ENCODE measurements at regions not wholly inside any gene's neighbourhood (a gene's known extent, or its start where the extent isn't known, plus 50 kb on each side); places are given as distances from the start of the nearest gene placed in this dataset.

- TF ChIP-seq, protein P1, sequence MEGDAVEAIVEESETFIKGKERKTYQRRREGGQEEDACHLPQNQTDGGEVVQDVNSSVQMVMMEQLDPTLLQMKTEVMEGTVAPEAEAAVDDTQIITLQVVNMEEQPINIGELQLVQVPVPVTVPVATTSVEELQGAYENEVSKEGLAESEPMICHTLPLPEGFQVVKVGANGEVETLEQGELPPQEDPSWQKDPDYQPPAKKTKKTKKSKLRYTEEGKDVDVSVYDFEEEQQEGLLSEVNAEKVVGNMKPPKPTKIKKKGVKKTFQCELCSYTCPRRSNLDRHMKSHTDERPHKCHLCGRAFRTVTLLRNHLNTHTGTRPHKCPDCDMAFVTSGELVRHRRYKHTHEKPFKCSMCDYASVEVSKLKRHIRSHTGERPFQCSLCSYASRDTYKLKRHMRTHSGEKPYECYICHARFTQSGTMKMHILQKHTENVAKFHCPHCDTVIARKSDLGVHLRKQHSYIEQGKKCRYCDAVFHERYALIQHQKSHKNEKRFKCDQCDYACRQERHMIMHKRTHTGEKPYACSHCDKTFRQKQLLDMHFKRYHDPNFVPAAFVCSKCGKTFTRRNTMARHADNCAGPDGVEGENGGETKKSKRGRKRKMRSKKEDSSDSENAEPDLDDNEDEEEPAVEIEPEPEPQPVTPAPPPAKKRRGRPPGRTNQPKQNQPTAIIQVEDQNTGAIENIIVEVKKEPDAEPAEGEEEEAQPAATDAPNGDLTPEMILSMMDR (IDR thresholded peaks at IDR 0.05): peak in 3 of 6 experiments; percentile 10 to 20 (median 19)
- TF ChIP-seq POLR2A (IDR thresholded peaks at IDR 0.05): no peak
Observed at GRCh38 chr3:76044601-76045600, 259.6 kb upstream of the ZNF717 start.

Data from Peyer's patch (tissue), 4 donors.